ENCODE measurements at regions not wholly inside any gene's neighbourhood (a gene's known extent, or its start where the extent isn't known, plus 50 kb on each side); places are given as distances from the start of the nearest gene placed in this dataset.

- ATAC-seq (replicated peaks): no peak
- peaks cover 0 to 4% of the 10 kb centered on the region in 2 donors for H3K4me1 Mint-ChIP-seq (ENCODE audit: low read depth in 2 of 2)
These were observed 215.0 kb upstream of the IGF1R start for GRCh38 chr15:98433346-98433745.

GRCh38 chr15:98433856-98434255 is 214.5 kb upstream of the IGF1R start:
- Mint-ChIP-seq H3K4me3 (no peak overlapping the region), H3K27me3 (peaks cover 11 to 21% of the 10 kb centered on the region in 2 donors), H3K4me1 (ENCODE audit: low read depth in 2 of 2) (peaks cover 0 to under 1% of the 10 kb centered on the region in 2 donors), H3K9me3 (peaks cover 0 to 1% of the 10 kb centered on the region in 2 donors), H3K36me3 (ENCODE audit: insufficient read depth) (no peaks in the 10 kb centered on the region), H3K27ac (no peak overlapping the region)
- no peak for DNase-seq
- ATAC-seq (replicated peaks): no peak

More at GRCh38 chr15:98433346-98433745, 215.0 kb upstream of the IGF1R start:
- Mint-ChIP-seq H3K36me3 (ENCODE audit: insufficient read depth) (no peaks in the 10 kb centered on the region), H3K27me3 (peaks cover 14 to 26% of the 10 kb centered on the region in 2 donors), H3K4me3 (no peak overlapping the region), H3K9me3 (peaks cover 0 to 1% of the 10 kb centered on the region in 2 donors), H3K27ac (no peak overlapping the region)
- DNase-seq: no peak

- Mint-ChIP-seq H3K27ac (no peak overlapping the region), H3K9me3 (peaks cover 0 to 1% of the 10 kb centered on the region in 2 donors), H3K4me1 (ENCODE audit: low read depth in 2 of 2) (no peaks in the 10 kb centered on the region), H3K36me3 (ENCODE audit: insufficient read depth) (no peaks in the 10 kb centered on the region), H3K4me3 (no peak overlapping the region), H3K27me3 (peaks cover 0 to 9% of the 10 kb centered on the region in 2 donors)
- DNase-seq: no peak
- no peak for ATAC-seq (replicated peaks)
These were observed 210.6 kb upstream of the IGF1R start for GRCh38 chr15:98437752-98438151.

- Mint-ChIP-seq H3K27me3 (peaks cover 0 to 9% of the 10 kb centered on the region in 2 donors), H3K27ac (no peak overlapping the region), H3K4me3 (no peak overlapping the region), H3K9me3 (peaks cover 0 to 1% of the 10 kb centered on the region in 2 donors), H3K36me3 (ENCODE audit: insufficient read depth) (no peaks in the 10 kb centered on the region), H3K4me1 (ENCODE audit: low read depth in 2 of 2) (no peaks in the 10 kb centered on the region)
- DNase-seq (no peak), ATAC-seq (replicated peaks) (no peak)
These were observed 210.0 kb upstream of the IGF1R start for GRCh38 chr15:98438326-98438725.

- H3K4me1 Mint-ChIP-seq (ENCODE audit: low read depth in 2 of 2): no peaks in the 10 kb centered on the region
- peaks cover 0 to 1% of the 10 kb centered on the region in 2 donors for H3K9me3 Mint-ChIP-seq
- ATAC-seq (replicated peaks) (no peak), DNase-seq (no peak)
- no peaks in the 10 kb centered on the region for H3K36me3 Mint-ChIP-seq (ENCODE audit: insufficient read depth)
- no peak overlapping the region for H3K4me3 Mint-ChIP-seq
- no peak overlapping the region for H3K27ac Mint-ChIP-seq
- peaks cover 0 to 9% of the 10 kb centered on the region in 2 donors for H3K27me3 Mint-ChIP-seq
These were observed 209.4 kb upstream of the IGF1R start for GRCh38 chr15:98438907-98439306.

GRCh38 chr15:98439523-98439942 is 208.8 kb upstream of the IGF1R start:
- no peaks in the 10 kb centered on the region for H3K36me3 Mint-ChIP-seq (ENCODE audit: insufficient read depth)
- H3K27me3 Mint-ChIP-seq: peaks cover 0 to 9% of the 10 kb centered on the region in 2 donors
- no peak overlapping the region for H3K27ac Mint-ChIP-seq
- H3K4me1 Mint-ChIP-seq (ENCODE audit: low read depth in 2 of 2): no peaks in the 10 kb centered on the region
- no peak for DNase-seq
- ATAC-seq (replicated peaks): no peak
- no peak overlapping the region for H3K4me3 Mint-ChIP-seq
- H3K9me3 Mint-ChIP-seq: peaks cover 0 to 1% of the 10 kb centered on the region in 2 donors

GRCh38 chr15:98440917-98441316 is 207.4 kb upstream of the IGF1R start:
- H3K27me3 Mint-ChIP-seq: peaks cover 0 to 13% of the 10 kb centered on the region in 2 donors
- ATAC-seq (replicated peaks) (no peak), DNase-seq (no peak)
- H3K27ac Mint-ChIP-seq: no peak overlapping the region
- H3K36me3 Mint-ChIP-seq (ENCODE audit: insufficient read depth): no peaks in the 10 kb centered on the region
- H3K4me3 Mint-ChIP-seq: no peak overlapping the region
- H3K4me1 Mint-ChIP-seq (ENCODE audit: low read depth in 2 of 2): no peaks in the 10 kb centered on the region
- peaks cover 0 to 1% of the 10 kb centered on the region in 2 donors for H3K9me3 Mint-ChIP-seq

- no peak for ATAC-seq (replicated peaks)
These were observed 206.7 kb upstream of the IGF1R start for GRCh38 chr15:98441599-98441998.

GRCh38 chr15:98442379-98442833 is 205.9 kb upstream of the IGF1R start:
- H3K4me3 Mint-ChIP-seq: no peak overlapping the region
- no peak overlapping the region for H3K27ac Mint-ChIP-seq
- H3K27me3 Mint-ChIP-seq: peaks cover 5 to 28% of the 10 kb centered on the region in 2 donors
- peak; percentile 39 for ATAC-seq (replicated peaks)
- no peak for DNase-seq
- peaks cover 0 to 1% of the 10 kb centered on the region in 2 donors for H3K9me3 Mint-ChIP-seq
- no peaks in the 10 kb centered on the region for H3K4me1 Mint-ChIP-seq (ENCODE audit: low read depth in 2 of 2)
- no peaks in the 10 kb centered on the region for H3K36me3 Mint-ChIP-seq (ENCODE audit: insufficient read depth)

More at GRCh38 chr15:98441599-98441998, 206.7 kb upstream of the IGF1R start:
- no peak for DNase-seq
- Mint-ChIP-seq H3K4me1 (ENCODE audit: low read depth in 2 of 2) (no peaks in the 10 kb centered on the region), H3K9me3 (peaks cover 0 to 1% of the 10 kb centered on the region in 2 donors), H3K27ac (no peak overlapping the region), H3K27me3 (peaks cover 0 to 20% of the 10 kb centered on the region in 2 donors), H3K36me3 (ENCODE audit: insufficient read depth) (no peaks in the 10 kb centered on the region), H3K4me3 (no peak overlapping the region)

- H3K4me3 Mint-ChIP-seq: no peak overlapping the region
- no peaks in the 10 kb centered on the region for H3K36me3 Mint-ChIP-seq (ENCODE audit: insufficient read depth)
- H3K4me1 Mint-ChIP-seq (ENCODE audit: low read depth in 2 of 2): no peaks in the 10 kb centered on the region
- H3K27ac Mint-ChIP-seq: no peak overlapping the region
- H3K9me3 Mint-ChIP-seq: peaks cover 0 to under 1% of the 10 kb centered on the region in 2 donors
- H3K27me3 Mint-ChIP-seq: peaks cover 5 to 30% of the 10 kb centered on the region in 2 donors
- DNase-seq (no peak), ATAC-seq (replicated peaks) (no peak)
These were observed 205.4 kb upstream of the IGF1R start for GRCh38 chr15:98442901-98443300.

- H3K4me1 Mint-ChIP-seq (ENCODE audit: low read depth in 2 of 2): no peaks in the 10 kb centered on the region
- no peak for ATAC-seq (replicated peaks)
- DNase-seq: no peak
- H3K9me3 Mint-ChIP-seq: no peaks in the 10 kb centered on the region
- H3K27me3 Mint-ChIP-seq: peaks cover 5 to 30% of the 10 kb centered on the region in 2 donors
- H3K4me3 Mint-ChIP-seq: no peak overlapping the region
- H3K27ac Mint-ChIP-seq: no peak overlapping the region
- H3K36me3 Mint-ChIP-seq (ENCODE audit: insufficient read depth): no peaks in the 10 kb centered on the region
These were observed 204.8 kb upstream of the IGF1R start for GRCh38 chr15:98443526-98443925.

- H3K9me3 Mint-ChIP-seq: no peaks in the 10 kb centered on the region
- no peak overlapping the region for H3K27ac Mint-ChIP-seq
- no peak overlapping the region for H3K4me3 Mint-ChIP-seq
- DNase-seq: no peak
- H3K36me3 Mint-ChIP-seq (ENCODE audit: insufficient read depth): no peaks in the 10 kb centered on the region
- ATAC-seq (replicated peaks): no peak
- no peaks in the 10 kb centered on the region for H3K4me1 Mint-ChIP-seq (ENCODE audit: low read depth in 2 of 2)
- peaks cover 5 to 33% of the 10 kb centered on the region in 2 donors for H3K27me3 Mint-ChIP-seq
These were observed 204.2 kb upstream of the IGF1R start for GRCh38 chr15:98444138-98444537.

- Mint-ChIP-seq H3K4me1 (ENCODE audit: low read depth in 2 of 2) (no peaks in the 10 kb centered on the region), H3K27me3 (peaks cover 5 to 35% of the 10 kb centered on the region in 2 donors)
These were observed 203.0 kb upstream of the IGF1R start for GRCh38 chr15:98445315-98445714.

GRCh38 chr15:98446083-98446482 is 202.3 kb upstream of the IGF1R start:
- no peaks in the 10 kb centered on the region for H3K9me3 Mint-ChIP-seq
- H3K36me3 Mint-ChIP-seq (ENCODE audit: insufficient read depth): no peaks in the 10 kb centered on the region
- DNase-seq: no peak
- H3K27ac Mint-ChIP-seq: no peak overlapping the region
- no peak overlapping the region for H3K4me3 Mint-ChIP-seq
- no peaks in the 10 kb centered on the region for H3K4me1 Mint-ChIP-seq (ENCODE audit: low read depth in 2 of 2)
- H3K27me3 Mint-ChIP-seq: peaks cover 5 to 43% of the 10 kb centered on the region in 2 donors
- no peak for ATAC-seq (replicated peaks)

More at GRCh38 chr15:98445315-98445714, 203.0 kb upstream of the IGF1R start:
- H3K9me3 Mint-ChIP-seq: no peaks in the 10 kb centered on the region
- no peaks in the 10 kb centered on the region for H3K36me3 Mint-ChIP-seq (ENCODE audit: insufficient read depth)
- no peak overlapping the region for H3K4me3 Mint-ChIP-seq
- H3K27ac Mint-ChIP-seq: no peak overlapping the region
- ATAC-seq (replicated peaks) (no peak), DNase-seq (no peak)
